HG03045 (cell line): ENCODE measurements at regions not wholly inside any gene's neighbourhood (a gene's known extent, or its start where the extent isn't known, plus 50 kb on each side); places are given as distances from the start of the nearest gene placed in this dataset.
"Not testable (repeated sequence)": the region's sequence is repeated elsewhere in the genome, so short reads cannot be mapped to it uniquely, and the experiment has no call there.

ENCODE experiments used
- ATAC-seq: cut with Tn5 transposase; IDR thresholded peaks from one replicate; pipeline ENCODE4 v1.9.1; 2021; ENCODE audit warnings: mild to moderate bottlenecking, moderate library complexity; ENCODE audit not compliant: unreplicated experiment

DNA sequence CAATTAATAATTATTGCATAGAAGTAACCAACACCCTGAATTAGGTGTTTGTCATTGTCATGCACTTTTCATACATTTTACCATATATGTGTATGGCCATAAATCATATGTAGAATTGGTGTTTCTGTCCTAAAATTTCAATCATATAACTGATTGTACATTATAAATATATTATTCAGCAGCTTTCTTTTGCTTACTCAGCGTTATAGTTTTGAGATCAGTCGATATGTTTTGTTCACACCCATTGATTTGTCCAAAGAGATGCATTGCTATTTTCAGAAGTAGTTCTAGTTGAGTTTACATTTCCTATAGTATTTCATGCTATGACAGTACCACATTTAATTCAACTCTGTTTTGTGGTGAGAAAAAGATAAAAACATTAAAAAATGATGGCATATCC is 50.5 kb upstream of the PARP4 start:
- no peak for ATAC-seq

DNA sequence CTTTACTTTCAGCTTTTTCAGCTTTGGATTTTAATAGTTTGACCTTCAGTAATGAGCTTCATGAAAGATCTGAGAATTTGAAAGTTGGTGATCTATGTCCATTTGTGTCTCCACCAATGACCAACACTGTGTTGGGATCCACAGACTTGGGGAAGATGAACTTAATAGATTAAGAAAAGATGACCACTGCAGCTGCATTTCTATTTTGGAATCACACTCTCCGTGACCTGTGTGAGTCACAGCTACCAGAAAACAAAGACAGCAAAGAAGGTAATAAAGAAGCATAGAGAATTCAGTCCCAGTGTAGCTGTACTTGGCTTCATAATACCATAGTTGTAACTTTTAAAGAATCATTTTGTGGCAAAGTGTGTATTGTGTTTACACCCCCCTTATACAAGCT is 51.4 kb upstream of the PARP4 start:
- not testable (repeated sequence) for ATAC-seq

DNA sequence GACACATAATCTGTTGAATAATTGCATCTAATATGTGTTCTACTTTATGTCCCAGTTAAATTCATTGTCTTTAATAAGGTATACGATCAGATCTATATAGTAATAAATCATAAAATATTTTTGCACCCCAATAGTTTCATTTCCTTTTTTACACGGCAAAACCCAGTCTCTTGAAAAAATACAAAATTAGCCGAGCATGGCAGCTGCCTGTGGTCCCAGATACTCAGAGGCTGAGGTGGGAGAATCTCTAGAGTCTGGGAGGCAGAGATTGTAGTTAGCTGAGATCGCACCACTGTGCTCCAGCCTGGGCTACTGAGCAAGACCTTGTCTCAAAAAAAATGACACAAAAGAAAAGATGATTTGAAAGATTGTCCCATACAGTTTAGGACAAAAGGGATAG is 52.3 kb upstream of the PARP4 start:
- no peak for ATAC-seq

DNA sequence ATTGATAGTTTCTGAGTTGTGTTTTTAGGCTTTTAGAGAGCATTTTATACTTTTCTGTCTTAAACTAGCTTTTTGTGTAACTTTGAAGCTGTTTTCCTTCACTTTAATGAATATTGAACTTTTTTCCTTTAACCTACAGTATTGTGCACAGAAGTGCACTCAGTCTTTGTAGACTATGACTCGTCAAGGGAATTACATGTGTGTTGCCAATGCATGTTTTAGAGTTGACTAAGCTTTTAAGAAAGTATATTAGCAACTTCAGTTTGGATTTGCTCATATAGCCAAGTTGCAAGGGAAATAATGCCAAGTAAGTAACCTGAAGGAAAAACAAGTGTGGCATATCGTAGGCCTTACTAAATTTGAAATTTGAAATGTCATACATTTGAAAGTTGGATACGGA is 55.0 kb upstream of the PARP4 start:
- ATAC-seq: not testable (repeated sequence)

DNA sequence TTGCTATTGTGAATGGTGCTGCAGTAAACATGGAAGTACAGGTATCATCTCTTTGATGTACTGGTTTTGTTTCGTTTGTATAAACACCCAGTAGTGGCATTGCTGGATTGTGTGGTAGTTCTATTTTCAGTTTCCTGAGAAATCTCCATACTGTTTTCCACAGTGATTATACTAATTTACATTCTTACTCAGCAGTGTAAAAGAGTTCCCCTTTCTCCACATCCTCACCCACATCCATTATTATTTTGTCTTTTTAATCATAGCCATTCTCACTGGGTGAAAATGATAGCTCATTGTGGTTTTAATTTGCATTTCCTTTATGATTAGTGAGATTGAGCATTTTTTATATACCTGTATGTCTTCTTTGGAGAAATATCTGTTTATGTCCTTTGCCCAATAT is 62.3 kb upstream of the PARP4 start:
- ATAC-seq: no peak

DNA sequence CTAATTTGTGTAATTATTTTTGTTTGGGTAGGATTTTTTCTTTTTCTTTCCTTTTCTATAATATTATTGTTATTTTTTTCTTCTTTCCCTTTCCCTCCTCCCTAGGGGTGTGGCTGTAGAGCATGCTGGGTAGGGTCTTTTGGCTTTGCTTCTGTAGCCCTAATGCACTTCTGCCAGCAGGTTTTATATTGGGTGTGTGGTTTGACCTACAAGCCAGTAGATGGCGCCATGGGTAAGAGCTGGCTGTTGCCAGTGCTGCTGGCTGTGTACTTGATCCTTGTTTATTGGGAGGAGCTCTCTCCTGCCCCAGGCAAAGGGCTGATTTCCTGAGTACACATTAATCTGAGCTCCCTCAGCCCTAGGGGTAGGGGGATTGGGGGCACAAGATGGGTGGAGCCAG is 67.7 kb upstream of the PARP4 start:
- not testable (repeated sequence) for ATAC-seq

DNA sequence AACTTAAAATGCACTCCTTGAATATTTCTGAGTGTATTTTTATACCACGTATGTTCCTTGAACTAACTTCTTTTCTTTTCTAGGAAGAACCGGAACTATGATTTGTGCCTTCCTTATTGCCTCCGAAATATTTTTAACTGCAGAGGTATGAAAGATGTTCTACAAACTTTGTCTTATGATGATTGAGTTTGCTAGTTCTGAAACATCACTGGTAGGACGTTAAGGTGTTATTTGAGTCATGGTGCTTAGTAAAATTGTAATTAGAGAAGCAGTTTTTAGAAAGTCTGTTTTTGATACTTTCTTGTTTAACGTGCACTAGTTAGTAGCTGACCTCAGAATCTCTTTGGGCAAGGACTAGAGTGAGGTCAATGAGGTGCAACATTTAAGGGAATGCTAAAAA is 69.0 kb upstream of the PARP4 start:
- ATAC-seq: not testable (repeated sequence)

DNA sequence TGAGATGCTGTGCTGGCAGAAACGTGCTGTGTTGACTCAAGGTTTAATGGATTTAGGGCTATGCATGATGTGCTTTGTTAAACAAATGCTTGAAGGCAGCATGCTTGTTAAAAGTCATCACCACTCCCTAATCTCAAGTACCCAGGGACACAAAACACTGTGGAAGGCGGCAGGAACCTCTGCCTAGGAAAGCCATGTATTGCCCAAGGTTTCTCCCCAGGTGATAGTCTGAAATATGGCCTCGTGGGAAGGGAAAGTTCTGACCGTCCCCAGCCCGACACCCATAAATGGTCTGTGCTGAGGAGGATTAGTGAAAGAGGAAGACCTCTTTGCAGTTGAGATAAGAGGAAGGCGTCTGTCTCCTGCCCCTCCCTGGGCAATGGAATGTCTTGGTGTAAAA is 79.1 kb upstream of the PARP4 start:
- ATAC-seq: not testable (repeated sequence)

DNA sequence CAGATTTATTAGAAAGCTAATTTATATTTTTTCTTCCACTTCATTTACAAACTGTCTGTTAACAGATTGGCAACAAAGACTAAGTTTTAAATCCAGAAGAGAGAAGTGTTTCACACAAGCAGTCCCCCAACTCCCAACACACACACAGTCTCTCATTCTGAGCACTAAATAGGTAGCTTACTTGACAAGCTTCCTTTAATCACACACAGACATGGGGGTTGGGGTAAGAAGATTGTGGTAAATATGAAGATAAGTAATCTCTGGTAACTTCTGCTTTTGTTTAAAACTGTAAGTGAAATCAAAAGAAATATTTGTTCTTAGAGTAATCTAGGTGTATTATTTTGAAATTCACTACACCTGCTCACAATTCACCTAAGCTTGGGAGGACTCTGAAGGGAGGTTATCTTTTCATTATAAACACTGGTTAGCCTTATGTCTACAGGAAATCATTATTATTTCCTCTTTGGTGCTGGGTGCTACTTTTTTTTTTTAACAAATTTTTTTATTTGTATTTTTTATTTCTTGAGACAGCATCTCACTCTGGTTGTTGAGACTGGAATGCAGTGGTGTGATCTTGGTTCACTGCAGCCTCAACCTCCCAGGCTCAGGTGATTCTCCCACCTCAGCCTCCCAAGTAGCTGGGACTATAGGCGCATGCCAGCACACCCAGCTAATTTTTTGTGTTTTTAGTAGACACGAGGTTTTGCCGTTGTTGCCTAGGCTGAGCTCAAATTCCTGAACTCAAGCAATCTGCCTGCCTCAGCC is 82.1 kb upstream of the ATP12A start:
- ATAC-seq: not testable (repeated sequence)

DNA sequence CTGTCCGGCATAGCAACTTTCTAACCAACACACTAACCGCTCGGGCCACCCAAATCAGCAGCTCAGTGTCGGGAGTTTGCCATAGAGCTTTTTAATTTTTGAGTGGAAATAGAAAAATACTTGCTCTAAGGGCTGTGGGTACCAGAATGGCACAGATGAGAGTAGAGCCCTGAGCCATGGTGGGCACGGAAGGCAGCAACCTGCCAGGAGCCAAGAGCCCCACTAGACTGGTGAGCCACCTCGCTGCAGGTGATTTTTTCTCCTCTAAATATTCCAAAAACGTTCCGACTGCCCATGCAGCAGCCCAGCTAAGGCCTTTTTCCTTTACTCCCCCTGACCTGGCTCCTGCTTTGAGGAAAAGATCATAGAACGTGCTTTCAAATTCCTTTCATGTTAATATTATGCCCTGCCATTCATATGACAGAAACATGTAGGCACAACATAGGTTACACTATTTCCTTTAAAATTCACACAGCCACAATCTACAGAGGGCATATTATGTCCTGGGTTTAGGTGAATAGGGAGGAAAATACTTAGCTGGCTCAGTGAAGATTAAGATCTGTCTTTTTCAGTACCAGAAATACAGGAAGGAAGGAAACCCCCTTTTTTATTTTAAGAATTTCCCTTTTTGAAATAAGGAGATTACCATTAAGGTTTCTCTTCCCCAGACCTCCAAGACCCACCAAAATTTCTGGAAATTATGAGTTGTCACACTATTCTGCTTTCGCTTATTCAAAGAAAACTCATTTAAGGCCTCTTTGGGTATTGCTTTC is 81.0 kb upstream of the ATP12A start:
- ATAC-seq: not testable (repeated sequence)

DNA sequence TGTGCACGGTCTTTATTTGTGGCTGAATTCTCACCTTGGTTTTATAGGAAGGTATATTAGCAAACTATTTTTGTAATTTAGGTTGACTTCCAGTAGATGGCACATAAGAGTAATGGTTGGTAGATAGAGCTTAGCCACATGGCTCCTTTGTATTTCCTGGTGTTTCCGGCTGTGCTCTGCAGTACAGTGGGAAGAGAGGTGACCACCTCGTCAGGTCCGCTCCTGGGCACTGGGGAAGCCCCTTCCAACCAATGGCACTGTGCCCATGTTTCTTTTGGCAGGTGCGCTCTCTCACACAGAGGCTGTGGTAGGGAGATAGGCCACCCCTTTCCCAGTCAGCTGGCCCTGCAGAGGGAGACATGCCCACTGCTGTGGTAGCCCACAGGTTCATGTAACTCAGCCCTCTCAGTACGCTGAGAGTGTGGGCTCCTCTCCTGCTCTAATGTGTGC is 74.3 kb upstream of the ATP12A start:
- ATAC-seq: no peak

DNA sequence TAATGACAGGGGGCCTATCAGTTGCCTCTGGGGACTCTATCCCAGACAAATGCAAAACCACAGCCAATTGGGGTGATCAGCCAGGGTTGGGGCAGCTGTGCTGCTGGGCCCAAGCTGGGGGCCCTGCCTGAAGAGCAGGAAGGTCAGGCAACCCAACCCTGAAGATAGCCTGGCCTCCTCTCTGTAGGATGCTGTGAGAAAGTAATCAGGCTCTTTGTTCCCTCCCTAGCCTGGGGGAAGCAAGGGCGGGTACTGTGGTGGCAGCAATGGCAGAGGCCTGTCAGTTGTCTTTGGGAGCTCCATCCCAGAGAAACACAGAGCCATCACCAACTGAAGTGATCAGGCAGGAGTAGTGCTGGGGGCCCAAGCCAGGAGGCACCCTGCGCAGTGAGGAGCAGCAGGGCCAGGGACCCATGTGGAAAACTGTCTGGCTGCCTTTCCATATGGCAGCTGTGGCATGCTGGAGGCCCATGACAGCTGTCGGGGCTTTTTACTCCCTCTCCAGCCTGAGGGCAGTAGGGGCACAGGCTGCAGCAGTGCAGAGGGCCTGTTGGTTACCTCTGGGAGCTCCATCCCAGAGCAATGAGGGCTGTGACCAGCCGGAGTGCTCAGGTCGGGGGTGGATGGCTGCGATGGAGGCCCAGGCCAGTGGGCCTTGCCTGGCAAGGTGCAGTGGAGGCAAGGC is 73.6 kb upstream of the ATP12A start:
- ATAC-seq: no peak

DNA sequence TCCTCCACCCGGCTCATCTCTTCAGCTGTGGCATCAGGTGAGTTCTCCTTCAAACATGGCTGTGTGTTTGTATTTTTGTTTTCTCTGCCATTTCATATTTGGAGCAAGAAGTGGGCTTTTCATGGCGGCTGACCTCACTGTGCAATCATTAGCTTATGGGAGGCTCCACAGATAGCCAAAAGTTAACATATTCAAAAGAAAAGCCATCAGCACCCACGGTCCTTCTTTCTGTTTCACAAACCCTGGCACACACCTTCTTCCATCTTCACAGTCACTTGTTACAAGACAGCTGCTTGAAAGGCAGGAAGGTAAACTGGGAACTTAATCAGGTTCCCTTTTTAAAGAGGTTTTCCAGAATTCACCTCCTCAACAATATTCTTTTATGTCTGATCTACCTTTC is 69.3 kb upstream of the ATP12A start:
- no peak for ATAC-seq

DNA sequence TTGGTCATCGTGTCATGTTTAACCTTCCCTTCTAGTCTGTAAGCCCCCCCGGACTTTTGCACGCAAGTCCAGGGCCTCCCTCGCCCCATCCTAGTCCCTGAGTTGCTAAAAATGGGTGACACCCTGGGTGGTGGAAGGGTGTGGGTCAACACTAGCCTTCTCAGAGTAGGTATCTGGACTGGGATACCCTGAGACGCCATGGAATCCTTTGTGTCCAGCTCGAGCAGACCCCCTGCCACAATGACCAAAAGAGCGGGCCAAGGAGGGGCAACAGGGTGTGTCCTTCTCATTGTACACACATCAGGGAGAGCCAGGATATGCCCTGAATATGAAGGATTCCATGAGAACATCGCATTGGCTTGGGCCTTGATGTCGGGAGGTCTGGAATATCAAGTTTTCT is 67.5 kb upstream of the ATP12A start:
- ATAC-seq: no peak

DNA sequence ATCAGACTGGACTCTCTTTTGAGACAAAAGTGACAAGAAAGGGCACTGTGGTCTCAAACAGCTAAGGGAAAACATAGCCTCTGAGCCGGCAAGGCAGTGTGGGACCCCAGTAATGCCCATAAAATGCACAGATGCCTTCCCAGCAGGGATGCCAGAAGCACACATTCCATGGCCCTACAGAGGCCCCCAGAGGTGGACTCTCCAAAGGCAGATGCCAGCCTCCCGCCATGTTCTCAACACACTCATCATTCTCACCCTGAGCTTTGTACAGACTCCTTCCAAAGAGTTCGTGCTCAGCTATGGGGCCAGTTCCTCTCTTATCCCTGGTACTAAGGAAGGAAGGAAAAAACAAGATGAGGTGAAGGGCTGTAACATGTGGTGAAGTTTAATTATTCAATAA is 67.1 kb upstream of the ATP12A start:
- ATAC-seq: no peak

DNA sequence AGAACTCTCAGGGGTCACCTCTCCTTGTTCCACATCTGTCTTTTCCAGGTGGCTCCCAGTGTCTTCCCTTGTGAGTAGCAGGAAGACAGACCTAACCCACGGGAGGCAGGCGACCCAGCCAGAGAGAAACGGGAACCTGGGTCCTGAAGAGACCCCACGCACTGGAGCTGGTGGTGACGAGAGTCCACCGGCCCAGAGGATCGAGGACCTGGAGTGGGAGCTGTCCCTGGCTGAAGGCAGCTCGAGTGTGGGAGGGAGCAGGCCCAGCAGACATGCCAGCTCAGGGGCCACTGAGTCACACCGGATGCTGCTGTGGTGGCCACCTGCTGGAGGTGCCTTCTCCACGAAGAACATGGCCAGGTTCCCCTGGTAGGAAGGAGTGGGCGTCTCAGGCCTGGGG is 66.5 kb upstream of the ATP12A start:
- ATAC-seq: no peak

DNA sequence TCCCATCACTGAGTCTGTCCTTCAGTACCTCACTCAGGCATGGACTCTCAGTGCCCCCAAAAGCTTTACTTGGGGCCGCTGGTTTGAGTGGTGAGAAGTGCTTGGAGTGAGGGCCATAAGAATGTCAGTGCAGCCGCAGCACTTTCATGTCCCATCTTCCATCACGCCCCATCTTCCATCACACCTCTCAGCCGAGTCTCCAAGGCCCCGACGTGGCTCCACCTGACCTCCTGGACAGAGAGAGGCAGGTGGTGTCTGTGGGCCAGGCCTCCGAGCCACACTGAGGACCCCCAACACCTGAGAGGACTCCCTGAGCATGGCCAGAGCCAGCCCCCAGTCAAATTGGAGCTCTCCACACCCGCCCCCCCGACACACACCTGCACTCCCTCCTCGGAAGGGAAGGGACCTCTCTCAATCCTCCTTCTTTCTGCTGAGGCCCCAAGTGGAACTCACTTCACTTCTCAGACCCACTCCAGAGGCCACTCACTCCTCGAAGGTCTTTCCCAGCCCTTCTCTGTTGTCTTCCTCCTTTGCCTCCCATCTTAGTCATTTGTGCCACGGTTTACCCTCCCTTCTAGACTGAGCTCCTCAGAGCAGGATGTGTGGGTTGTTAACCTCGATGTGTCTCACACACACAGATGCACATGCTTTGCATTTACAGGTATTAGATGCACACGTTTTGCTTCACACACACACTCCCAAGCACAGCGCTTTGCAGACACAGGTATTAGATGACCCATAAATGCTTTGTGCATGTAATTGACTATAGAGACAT is 65.7 kb upstream of the ATP12A start:
- no peak for ATAC-seq

DNA sequence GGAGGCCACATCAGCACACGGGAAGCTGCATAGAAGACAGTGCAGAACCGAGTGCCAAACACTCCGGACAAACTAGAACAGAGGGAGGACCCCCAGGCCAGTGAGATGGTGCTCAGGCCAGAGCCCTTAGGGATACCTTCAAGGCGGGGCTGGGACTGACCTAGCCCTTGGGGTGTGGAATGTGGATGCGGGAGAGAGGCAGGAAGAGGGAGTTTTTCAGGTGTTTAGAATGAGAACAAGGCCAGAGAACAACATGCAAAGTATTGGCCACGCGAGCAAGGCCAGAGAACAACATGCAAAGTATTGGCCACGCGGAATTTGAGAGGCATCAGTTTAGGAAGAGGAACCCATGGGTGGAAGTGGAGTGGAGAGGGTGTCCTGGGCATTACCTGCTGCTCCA is 65.1 kb upstream of the ATP12A start:
- ATAC-seq: no peak

DNA sequence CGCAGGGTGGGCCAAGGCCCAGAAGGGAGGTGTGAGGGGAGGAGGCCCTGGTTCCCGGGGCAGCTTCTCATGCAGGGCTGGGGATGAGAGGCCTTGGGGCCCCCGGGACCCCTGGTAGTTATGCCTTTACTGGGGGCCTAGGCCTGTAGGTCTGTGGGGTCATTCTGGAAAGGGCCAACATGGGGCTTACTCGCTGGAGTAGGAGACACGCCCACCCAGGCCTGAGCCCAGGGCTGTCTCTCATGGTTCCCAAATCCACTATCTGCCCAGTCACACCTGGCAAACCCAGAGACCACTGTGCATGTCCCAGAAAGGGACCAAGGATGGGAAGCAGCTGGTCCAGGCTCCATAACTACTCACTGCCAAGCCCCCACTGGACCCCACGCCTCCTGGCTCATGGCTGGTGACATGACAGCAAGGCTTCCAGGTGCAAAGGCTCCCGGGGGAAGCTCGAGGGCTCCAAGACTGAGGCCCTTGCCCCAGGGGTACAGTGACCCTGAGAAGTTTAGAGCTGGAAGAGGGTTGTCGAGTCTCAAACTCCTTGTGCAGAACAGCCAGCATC is 64.2 kb upstream of the ATP12A start:
- ATAC-seq: no peak

DNA sequence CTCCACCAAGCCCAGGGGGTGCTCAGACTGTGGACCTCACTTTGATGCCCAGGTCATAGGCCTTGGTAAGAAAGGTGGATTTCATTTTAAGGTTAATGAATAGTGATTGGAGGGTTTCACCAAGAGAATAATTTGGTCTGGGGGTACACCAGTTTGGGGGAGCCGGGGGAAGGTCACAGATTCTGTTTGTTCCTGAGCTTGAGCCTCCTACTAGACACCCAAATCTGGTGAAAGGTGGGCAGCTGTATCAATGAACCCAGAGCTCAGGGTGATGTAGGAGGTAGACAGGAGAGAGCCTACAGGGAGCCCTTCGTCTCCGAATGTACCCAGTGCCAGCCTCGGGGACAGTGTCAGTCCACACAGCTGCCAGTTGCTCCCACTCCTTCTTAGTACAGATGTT is 63.7 kb upstream of the ATP12A start:
- ATAC-seq: no peak
